HG02885 (cell line): ENCODE measurements at regions not wholly inside any gene's neighbourhood (a gene's known extent, or its start where the extent isn't known, plus 50 kb on each side); places are given as distances from the start of the nearest gene placed in this dataset.

ENCODE experiments used
- ATAC-seq: cut with Tn5 transposase; IDR thresholded peaks from one replicate; pipeline ENCODE4 v1.9.1; 2021; ENCODE audit warnings: mild to moderate bottlenecking; ENCODE audit not compliant: unreplicated experiment, poor library complexity

- no peak for ATAC-seq
Observed at GRCh38 chr5:73395256-73395655, 53.3 kb downstream of the FOXD1 start.

- no peak for ATAC-seq
Observed at GRCh38 chr5:73394610-73395009, 54.0 kb downstream of the FOXD1 start.

DNA sequence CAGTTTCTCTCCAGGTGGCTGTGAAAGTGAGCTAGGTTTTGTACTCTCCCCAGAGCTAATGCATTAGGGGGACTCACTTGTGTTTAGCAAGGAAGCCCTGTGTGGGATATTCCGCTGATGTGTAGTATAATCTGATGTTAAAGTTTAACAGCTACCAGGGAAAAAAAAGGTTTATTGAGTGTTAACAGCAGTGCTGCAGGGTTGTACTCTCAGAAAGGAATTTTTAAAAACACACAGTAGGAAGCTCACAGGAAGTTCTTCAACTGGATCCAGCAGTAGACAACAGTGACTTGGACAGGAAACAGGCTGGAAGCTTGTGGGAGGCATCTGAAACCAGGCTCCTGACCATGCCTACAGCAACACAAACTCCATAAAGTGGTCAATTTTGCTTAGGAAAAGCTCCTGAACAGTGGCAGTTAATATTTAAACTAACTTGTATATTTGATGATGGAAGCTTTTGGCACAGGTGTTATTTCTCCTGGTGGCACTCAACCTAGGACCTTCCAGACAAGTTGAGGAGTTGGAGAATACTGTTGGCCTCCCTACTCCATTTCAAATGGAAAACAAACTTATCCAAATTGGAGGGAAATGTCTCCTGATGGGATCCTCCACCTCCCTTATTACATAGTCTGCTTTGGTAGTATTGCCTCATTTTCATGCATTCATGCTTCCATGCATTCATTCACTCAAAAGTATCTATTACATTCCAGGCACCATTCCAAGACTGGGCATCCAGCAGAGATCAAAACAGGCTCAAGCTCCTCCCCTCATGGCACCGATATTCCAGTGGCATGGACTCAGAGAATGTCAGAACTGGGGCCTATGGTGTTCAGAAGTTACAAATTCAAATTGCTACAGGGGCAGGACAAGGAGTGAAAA, 54.7 kb downstream of the FOXD1 start:
- ATAC-seq, result no peak

DNA sequence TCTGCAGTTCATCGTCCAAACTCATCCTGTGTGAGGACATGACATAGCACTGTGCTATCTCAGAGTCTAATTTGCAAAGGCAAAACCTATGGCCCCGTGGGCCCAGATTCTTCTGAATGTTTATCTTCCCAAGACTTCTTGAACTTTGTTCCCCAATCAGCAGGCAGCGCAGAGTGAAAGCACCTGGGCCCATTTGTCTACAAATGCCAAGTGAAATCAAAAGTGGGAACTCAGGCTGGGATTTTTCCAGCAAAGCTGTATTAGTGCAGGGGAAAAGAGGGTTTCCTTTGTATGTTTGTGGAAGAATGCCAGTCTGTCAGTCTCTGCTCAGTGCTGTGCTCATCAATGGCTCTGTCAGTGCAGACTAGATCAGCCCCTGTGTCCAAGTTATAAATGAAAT, 55.8 kb downstream of the FOXD1 start:
- no peak for ATAC-seq

GRCh38 chr5:73391441-73391881, 57.1 kb downstream of the FOXD1 start:
- ATAC-seq, result no peak

GRCh38 chr5:73390972-73391371, 57.6 kb downstream of the FOXD1 start:
- no peak for ATAC-seq

- ATAC-seq, result no peak
Observed at GRCh38 chr5:73388740-73389139, 59.8 kb downstream of the FOXD1 start.

GRCh38 chr5:73388306-73388684, 60.3 kb downstream of the FOXD1 start:
- ATAC-seq, result no peak

- peak; percentile 94 for ATAC-seq
Observed at GRCh38 chr5:73387601-73388305, 60.8 kb downstream of the FOXD1 start.

DNA sequence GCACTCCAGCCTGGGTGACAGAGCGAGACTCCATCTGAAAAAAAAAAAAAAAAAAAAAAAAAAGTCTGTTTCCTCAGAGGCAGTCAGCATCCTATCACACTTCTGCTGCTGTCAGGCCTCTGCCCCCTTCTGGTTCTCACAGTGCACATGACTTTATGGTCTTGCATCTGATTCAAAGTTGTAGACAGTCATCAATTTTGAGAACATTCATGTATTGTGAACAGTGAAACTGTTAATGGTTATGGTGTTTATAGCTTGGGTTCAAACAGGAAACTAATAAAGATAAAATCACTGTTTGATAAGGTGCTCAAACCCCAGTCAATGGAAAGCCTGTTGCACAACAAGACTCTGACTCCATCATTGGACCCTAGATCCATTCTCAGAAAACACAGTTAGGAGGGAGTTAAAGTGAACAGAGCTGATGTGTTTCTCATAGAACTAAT, 61.4 kb downstream of the FOXD1 start:
- ATAC-seq, result peak; percentile 35

DNA sequence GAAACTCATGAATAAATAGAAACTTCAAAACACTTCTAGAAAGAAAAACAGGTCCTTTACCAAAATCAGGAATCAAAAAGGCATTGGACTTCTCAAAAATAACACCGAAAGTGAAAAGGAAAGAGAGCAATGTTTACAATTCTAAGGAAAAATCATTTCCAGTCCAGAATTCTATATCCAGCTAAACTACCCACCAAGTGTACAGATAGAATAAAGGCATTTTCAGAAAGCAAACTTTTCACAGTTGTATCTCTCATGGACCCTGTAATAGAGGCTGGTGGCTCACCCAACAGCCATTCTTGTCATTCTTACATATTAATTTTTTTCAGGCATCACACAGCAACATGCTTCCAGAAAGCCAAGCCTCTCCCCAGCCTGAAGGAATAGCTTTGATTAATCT, 63.7 kb downstream of the FOXD1 start:
- ATAC-seq, result no peak

- no peak for ATAC-seq
Observed at GRCh38 chr5:73382401-73382740, 66.2 kb downstream of the FOXD1 start.

DNA sequence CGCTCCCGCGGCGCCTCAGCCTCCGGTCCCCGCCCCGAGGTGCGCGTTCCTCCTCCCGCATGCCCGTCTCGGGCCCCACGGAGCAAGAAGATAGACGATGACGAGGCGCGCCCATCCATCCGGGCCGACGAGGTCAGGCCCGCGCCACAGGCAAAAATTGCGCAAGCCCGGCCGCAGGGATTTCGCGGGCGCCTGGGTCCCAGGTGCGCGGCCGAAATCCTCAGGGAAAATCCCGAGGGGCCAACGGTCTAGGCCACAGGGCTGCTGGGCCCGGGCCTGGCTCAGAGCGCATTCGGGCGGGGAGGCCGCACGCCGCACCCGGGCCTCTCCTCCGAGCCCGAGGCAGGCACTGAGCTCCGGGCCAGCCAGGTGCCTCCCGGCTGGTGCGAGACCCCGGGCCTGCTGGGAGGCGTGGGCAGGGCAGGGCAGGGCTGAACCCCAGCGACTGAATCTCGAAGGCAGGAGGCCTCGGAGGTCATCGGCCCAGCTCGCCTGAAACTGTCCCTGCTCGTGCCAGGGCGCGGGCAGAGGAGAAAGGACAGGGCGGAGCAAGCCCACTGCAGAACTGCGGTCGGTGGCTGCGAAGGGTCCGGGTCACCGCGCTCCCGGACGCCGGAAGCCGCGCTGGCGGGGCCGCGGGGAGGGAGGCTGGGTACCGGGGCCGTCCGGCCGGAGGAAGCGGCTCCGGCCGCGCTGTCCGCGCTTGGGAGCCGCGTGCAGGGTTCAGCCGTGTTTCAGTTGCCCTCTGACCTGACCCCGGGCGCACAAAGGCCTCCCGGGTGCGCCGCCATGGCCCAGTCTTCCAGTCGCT, 66.8 kb downstream of the FOXD1 start:
- ATAC-seq, result no peak

- ATAC-seq, result no peak
Observed at GRCh38 chr5:73380710-73381589, 67.6 kb downstream of the FOXD1 start.

GRCh38 chr5:73380041-73380440, 68.5 kb downstream of the FOXD1 start:
- no peak for ATAC-seq

GRCh38 chr5:73379435-73379834, 69.1 kb downstream of the FOXD1 start:
- ATAC-seq, result no peak

DNA sequence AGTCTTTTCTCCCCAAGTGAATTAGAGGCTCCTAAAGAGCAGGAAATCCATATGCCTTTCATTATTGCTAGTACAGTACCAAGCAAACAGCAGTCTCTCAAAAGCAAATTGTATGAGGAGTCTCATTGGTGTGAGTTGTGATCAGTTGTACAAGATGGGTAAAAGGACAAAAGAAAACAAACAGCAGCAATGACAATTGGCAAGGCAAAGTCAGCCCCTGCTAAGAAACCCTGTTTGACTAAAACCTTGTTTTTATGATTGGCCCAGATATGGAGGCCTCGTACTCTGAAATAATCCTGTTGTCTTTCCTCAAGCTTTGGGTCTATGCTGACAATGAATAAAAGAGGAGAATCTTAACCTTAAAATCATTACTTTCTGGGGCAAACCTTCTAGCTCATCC, 69.8 kb downstream of the FOXD1 start:
- no peak for ATAC-seq

DNA sequence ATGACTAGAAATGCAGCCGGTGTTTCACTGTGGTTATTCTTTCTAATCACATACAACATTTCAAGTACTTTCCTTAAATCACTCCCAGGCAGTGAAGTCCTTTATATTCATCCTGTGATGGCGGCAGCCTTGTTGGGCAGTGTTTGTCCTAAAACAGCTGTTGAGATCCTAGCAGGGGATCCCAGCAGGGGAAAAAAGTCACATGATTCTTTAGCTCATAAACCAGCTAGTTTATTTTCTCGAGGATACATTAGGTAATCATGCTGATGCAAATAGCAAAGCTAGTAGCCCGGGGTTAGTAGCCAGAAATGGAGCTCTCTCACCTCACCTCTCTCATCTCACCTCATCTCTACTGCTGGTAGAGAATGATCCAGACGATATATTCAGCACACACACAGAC, 70.5 kb downstream of the FOXD1 start:
- ATAC-seq, result no peak

GRCh38 chr5:73376618-73377170, 71.9 kb downstream of the FOXD1 start:
- ATAC-seq, result no peak

DNA sequence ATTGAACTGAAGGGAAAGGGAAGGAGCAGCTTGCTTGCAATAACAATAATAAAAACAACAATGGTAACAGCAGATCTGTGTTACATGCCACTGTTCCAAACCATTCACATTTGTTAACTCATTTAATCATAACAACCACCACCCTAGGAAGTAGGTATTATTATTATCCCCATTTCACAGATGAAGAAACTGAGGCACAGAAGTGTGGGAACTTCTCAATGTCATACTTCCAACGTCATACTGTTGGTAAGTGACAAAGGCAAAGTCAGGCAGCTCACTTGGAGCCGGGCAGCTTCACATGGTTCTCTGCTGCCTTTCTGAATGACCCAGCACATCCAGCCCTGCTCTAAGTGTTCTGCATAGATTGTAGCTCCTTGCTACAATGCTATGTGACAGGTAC, 72.6 kb downstream of the FOXD1 start:
- ATAC-seq, result no peak
